ENCODE measurements at regions not wholly inside any gene's neighbourhood (a gene's known extent, or its start where the extent isn't known, plus 50 kb on each side); places are given as distances from the start of the nearest gene placed in this dataset.
"Not testable (repeated sequence)": the region's sequence is repeated elsewhere in the genome, so short reads cannot be mapped to it uniquely, and the experiment has no call there.

DNA sequence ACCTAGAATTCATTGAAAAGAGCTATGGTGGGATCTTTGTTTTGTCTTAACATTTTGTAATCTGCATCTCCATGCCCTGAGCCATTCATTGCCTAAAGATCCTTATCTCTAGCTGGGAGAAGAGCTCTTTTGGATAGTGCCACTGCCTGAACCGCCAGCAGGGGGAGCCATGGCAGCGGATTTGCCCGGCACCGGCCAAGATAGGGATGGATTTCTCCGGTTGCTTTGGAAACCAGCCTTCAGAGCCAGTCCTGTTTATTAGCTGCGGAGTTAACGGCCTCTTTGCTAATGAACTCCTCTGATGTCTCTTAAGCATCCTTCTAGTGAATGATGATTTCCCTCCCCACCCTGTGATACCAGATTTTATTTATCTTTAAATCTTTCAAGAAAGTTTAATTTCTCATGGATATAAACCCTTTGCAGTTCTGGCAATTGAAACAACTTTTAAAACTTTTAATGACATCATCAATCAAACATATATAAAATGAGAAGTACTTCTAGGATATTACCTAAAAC, 58.2 kb upstream of the LYZL2 start:
- no peaks in the 10 kb centered on the region for H3K36me3 Mint-ChIP-seq
- H3K4me3 Mint-ChIP-seq, result no peak overlapping the region
- H3K9me3 Mint-ChIP-seq, result no peaks in the 10 kb centered on the region
- H3K27ac Mint-ChIP-seq, result no peak overlapping the region
- peak; percentile 77 for DNase-seq
- H3K27me3 Mint-ChIP-seq, result peaks cover 25% of the 10 kb centered on the region
- H3K4me1 Mint-ChIP-seq, result peaks cover 18% of the 10 kb centered on the region

DNA sequence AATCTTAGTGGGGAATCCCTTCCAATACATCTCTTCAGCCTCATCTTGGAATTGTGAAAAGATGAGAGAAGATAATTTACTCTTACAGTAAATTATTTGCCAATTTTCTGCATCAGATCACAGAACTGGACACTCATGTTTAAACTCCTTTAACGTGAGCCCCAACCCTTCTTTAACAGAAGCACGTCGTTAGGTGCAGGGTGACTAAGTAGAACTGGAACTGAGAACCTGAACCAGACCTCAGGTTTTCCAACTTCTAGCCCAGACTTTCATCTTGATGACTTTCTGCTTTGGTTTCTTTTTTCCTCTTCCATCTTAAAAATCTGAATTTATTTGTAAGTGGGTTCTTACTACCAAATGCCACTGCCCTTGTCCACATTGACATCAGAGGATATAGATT, 57.2 kb upstream of the LYZL2 start:
- no peak overlapping the region for H3K27ac Mint-ChIP-seq
- H3K4me1 Mint-ChIP-seq, result peaks cover 18% of the 10 kb centered on the region

DNA sequence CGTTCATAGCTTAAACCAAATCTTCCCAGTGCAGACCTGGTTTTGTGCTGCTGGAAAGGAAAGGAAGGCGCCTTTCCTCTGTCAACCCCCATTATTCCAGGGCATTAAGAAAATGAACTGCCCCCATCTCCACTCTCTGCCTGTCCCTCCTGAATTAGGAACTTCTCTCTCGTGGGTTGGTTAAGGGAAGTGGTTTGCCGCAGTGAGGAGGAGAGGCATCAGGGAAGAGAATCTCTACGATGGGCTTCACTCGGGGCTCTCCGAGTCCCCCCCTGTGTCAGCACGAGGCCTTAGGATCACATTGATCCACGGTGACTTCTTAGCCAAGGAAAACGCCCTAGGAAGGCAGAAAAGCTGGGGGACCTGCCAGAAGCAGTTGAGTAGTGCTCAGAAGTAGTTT, 53.9 kb upstream of the LYZL2 start:
- peaks cover 5% of the 10 kb centered on the region for H3K9me3 Mint-ChIP-seq
- H3K4me3 Mint-ChIP-seq, result no peak overlapping the region
- peaks cover 17% of the 10 kb centered on the region for H3K4me1 Mint-ChIP-seq
- H3K27ac Mint-ChIP-seq, result no peak overlapping the region
- H3K27me3 Mint-ChIP-seq, result peaks cover 43% of the 10 kb centered on the region
- no peak for DNase-seq
- no peaks in the 10 kb centered on the region for H3K36me3 Mint-ChIP-seq

More for the DNA sequence above, 57.2 kb upstream of the LYZL2 start:
- Mint-ChIP-seq H3K36me3 (no peaks in the 10 kb centered on the region), H3K4me3 (no peak overlapping the region), H3K9me3 (no peaks in the 10 kb centered on the region), H3K27me3 (peaks cover 28% of the 10 kb centered on the region)
- no peak for DNase-seq

DNA sequence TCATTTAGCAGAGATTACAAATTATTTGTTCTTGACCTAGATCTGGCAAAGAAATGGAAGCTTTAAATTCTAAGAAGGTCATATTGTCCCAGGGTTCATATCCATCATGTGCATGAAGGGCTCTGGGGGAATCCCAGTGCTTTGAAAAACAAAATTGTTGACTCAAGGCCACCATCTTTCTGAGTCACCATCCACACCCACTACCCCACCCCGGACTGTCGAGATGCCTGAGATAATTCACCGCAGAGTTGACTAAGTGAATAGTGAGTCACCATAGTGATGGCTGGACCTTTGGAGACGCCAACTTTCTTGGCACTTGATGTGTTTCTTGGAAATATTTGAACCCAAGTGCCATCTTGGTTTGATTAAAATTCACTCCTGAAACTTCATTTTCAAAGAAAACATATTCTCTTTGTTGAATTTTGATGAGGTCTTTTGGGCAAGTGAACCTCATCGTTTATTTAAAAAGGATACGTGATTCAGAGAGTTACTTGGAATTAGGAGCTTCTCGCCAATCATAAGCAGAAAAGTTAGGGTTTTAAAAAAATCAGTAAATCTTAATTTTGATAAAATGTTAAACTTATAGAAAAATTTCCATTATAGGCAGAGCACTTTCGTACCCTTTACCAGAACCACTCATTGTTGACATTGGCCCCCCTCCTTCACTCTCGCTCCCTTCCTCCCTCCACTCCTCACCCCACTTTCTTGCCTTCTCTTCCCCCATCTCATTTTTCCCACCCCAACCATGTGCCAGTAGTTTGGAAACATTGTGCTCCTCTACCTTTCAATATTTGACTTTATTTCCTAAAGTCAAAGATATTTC, 53.0 kb upstream of the LYZL2 start:
- H3K27ac Mint-ChIP-seq, H3K36me3 Mint-ChIP-seq, H3K4me3 Mint-ChIP-seq, H3K9me3 Mint-ChIP-seq: not testable (repeated sequence)
- H3K27me3 Mint-ChIP-seq, result peaks cover 41% of the 10 kb centered on the region
- H3K4me1 Mint-ChIP-seq, result peaks cover 12% of the 10 kb centered on the region
- DNase-seq, result peak; percentile 55

DNA sequence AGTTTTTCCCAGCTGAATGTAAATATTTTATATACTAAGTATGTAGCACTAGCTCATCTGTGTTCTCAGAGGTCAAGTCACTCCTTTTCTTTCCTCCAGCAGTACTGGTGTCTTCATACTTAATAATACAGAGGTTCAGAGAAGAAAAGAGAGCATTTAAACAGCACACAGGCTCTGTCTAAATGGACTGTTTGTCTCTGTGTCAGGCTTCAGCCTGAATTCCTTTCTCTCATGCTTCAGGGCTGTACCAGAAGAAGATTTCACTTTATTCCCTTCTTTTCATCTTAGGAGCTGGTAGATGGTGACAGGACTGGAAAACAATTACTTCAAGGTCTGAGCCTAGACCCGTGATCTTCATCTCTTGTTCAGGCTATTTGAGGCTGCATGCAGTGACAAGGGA, 51.4 kb upstream of the LYZL2 start:
- Mint-ChIP-seq H3K27me3 (peaks cover 36% of the 10 kb centered on the region), H3K36me3 (no peaks in the 10 kb centered on the region), H3K4me3 (no peak overlapping the region), H3K27ac (no peak overlapping the region), H3K4me1 (peaks cover 4% of the 10 kb centered on the region), H3K9me3 (peaks cover 5% of the 10 kb centered on the region)
- no peak for DNase-seq

Data from activated naive CD8-positive, alpha-beta T cell treated with anti-CD3 and anti-CD28 coated beads for 36 hours (primary cell).